GM06990 (cell line): ENCODE measurements at regions not wholly inside any gene's neighbourhood (a gene's known extent, or its start where the extent isn't known, plus 50 kb on each side); places are given as distances from the start of the nearest gene placed in this dataset.

Experiments used
- DNase-seq: peaks from one replicate; pipeline ENCODE4 v3.0.0-alpha.2; 2011; ENCODE audit not compliant: insufficient read length; ENCODE audit errors: extremely low read depth
- H3K27me3 ChIP-seq: replicated peaks from 2 replicates; pipeline ENCODE4 v1.6.0; 2011; ENCODE audit warnings: low read length; ENCODE audit not compliant: control insufficient read depth, insufficient read depth
- H3K36me3 ChIP-seq: 2 replicates; pipeline ENCODE4 v1.5.1; 2011; ENCODE audit warnings: low read length; ENCODE audit not compliant: control insufficient read depth, insufficient read depth
- H3K4me3 ChIP-seq: replicated peaks from 2 replicates; pipeline ENCODE4 v1.5.1; 2011; ENCODE audit warnings: low read depth, mild to moderate bottlenecking, control low read depth, low read length
- CTCF ChIP-seq: IDR thresholded peaks from 2 replicates; pipeline ENCODE4 v1.5.1; 2011; ENCODE audit warnings: low read length, control low read depth, mild to moderate bottlenecking, inconsistent platforms; ENCODE audit not compliant: insufficient read depth, poor library complexity, severe bottlenecking

- Histone ChIP-seq H3K27me3 (no peaks in the 10 kb centered on the region), H3K36me3 (no peaks in the 10 kb centered on the region), H3K4me3 (no peak overlapping the region)
- no peak for DNase-seq
- TF ChIP-seq CTCF, result no peak
Observed at GRCh38 chr2:54403512-54404238, 52.5 kb upstream of the SPTBN1 start.

GRCh38 chr2:54404270-54404669 is 51.9 kb upstream of the SPTBN1 start:
- peak; percentile 27 for DNase-seq
- no peaks in the 10 kb centered on the region for H3K36me3 ChIP-seq
- TF ChIP-seq CTCF, result no peak
- H3K27me3 ChIP-seq, result no peaks in the 10 kb centered on the region
- H3K4me3 ChIP-seq, result no peak overlapping the region

- Histone ChIP-seq H3K4me3 (no peak overlapping the region), H3K27me3 (no peaks in the 10 kb centered on the region), H3K36me3 (no peaks in the 10 kb centered on the region)
- TF ChIP-seq CTCF, result no peak
- no peak for DNase-seq
Observed at GRCh38 chr2:54406031-54406430, 50.1 kb upstream of the SPTBN1 start.
